ENCODE measurements at regions not wholly inside any gene's neighbourhood (a gene's known extent, or its start where the extent isn't known, plus 50 kb on each side); places are given as distances from the start of the nearest gene placed in this dataset.

- no peak for DNase-seq
- intact Hi-C loops (cut with micrococcal nuclease; ENCODE audit: unreplicated experiment): no loop called here
- Mint-ChIP-seq H3K27ac (ENCODE audit: unreplicated experiment) (no peak overlapping the region), H3K36me3 (ENCODE audit: insufficient read depth, unreplicated experiment) (no peaks in the 10 kb centered on the region), H3K27me3 (ENCODE audit: unreplicated experiment) (no peaks in the 10 kb centered on the region), H3K4me3 (ENCODE audit: low read depth, unreplicated experiment) (no peak overlapping the region), H3K4me1 (ENCODE audit: low read depth, unreplicated experiment) (no peaks in the 10 kb centered on the region), H3K9me3 (ENCODE audit: low read depth, unreplicated experiment) (no peaks in the 10 kb centered on the region)
- no peak for TF ChIP-seq CTCF (IDR thresholded peaks at IDR 0.05; ENCODE audit: unreplicated experiment)
- CTCF ChIA-PET: no interaction called here
- BruUV-seq (replicated peaks): no TSS peak
These were observed 141.3 kb downstream of the ANXA5 start for GRCh38 chr4:121555315-121556107.

GRCh38 chr4:121554382-121554781, 142.4 kb downstream of the ANXA5 start:
- Mint-ChIP-seq H3K4me1 (ENCODE audit: low read depth, unreplicated experiment) (no peaks in the 10 kb centered on the region), H3K27me3 (ENCODE audit: unreplicated experiment) (no peaks in the 10 kb centered on the region), H3K27ac (ENCODE audit: unreplicated experiment) (no peak overlapping the region), H3K9me3 (ENCODE audit: low read depth, unreplicated experiment) (no peaks in the 10 kb centered on the region), H3K4me3 (ENCODE audit: low read depth, unreplicated experiment) (no peak overlapping the region), H3K36me3 (ENCODE audit: insufficient read depth, unreplicated experiment) (no peaks in the 10 kb centered on the region)
- DNase-seq: no peak
- intact Hi-C loops (cut with micrococcal nuclease; ENCODE audit: unreplicated experiment): no loop called here
- TF ChIP-seq CTCF (IDR thresholded peaks at IDR 0.05; ENCODE audit: unreplicated experiment): no peak
- BruUV-seq (replicated peaks): no TSS peak
- CTCF ChIA-PET: no interaction called here

- TF ChIP-seq CTCF (IDR thresholded peaks at IDR 0.05; ENCODE audit: unreplicated experiment): no peak
- Mint-ChIP-seq H3K9me3 (ENCODE audit: low read depth, unreplicated experiment) (no peaks in the 10 kb centered on the region), H3K27ac (ENCODE audit: unreplicated experiment) (no peak overlapping the region), H3K4me3 (ENCODE audit: low read depth, unreplicated experiment) (no peak overlapping the region), H3K36me3 (ENCODE audit: insufficient read depth, unreplicated experiment) (no peaks in the 10 kb centered on the region), H3K27me3 (ENCODE audit: unreplicated experiment) (peaks cover 21% of the 10 kb centered on the region), H3K4me1 (ENCODE audit: low read depth, unreplicated experiment) (no peaks in the 10 kb centered on the region)
- DNase-seq: no peak
- intact Hi-C loops (cut with micrococcal nuclease; ENCODE audit: unreplicated experiment): no loop called here
- no TSS peak for BruUV-seq (replicated peaks)
- CTCF ChIA-PET: no interaction called here
These were observed 144.9 kb downstream of the ANXA5 start for GRCh38 chr4:121551881-121552280.

DNA sequence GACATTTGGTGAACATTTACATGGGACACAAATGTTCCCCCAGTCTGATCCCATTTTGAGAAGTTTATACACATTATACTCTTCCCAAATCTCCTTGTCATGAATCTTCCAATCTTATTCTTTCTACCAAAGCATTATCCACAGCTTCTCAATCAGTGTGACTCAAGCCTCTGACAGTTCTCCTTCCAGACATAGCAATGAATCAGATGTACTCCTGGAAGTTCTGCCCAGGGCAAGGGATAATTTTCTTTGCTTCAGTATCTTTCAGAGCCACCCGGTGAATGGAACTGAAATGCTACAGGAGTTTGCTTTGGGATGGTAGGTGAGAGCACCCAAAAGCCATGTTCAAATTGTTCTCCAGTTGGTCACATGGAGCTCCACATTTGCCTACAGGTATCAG, 145.5 kb downstream of the ANXA5 start:
- DNase-seq: no peak
- Mint-ChIP-seq H3K27me3 (ENCODE audit: unreplicated experiment) (peaks cover 21% of the 10 kb centered on the region), H3K4me3 (ENCODE audit: low read depth, unreplicated experiment) (no peak overlapping the region), H3K4me1 (ENCODE audit: low read depth, unreplicated experiment) (no peaks in the 10 kb centered on the region), H3K27ac (ENCODE audit: unreplicated experiment) (no peak overlapping the region), H3K9me3 (ENCODE audit: low read depth, unreplicated experiment) (no peaks in the 10 kb centered on the region), H3K36me3 (ENCODE audit: insufficient read depth, unreplicated experiment) (no peaks in the 10 kb centered on the region)
- CTCF ChIA-PET: no interaction called here
- no TSS peak for BruUV-seq (replicated peaks)
- intact Hi-C loops (cut with micrococcal nuclease; ENCODE audit: unreplicated experiment): no loop called here
- no peak for TF ChIP-seq CTCF (IDR thresholded peaks at IDR 0.05; ENCODE audit: unreplicated experiment)
